ENCODE measurements at regions not wholly inside any gene's neighbourhood (a gene's known extent, or its start where the extent isn't known, plus 50 kb on each side); places are given as distances from the start of the nearest gene placed in this dataset.

DNA sequence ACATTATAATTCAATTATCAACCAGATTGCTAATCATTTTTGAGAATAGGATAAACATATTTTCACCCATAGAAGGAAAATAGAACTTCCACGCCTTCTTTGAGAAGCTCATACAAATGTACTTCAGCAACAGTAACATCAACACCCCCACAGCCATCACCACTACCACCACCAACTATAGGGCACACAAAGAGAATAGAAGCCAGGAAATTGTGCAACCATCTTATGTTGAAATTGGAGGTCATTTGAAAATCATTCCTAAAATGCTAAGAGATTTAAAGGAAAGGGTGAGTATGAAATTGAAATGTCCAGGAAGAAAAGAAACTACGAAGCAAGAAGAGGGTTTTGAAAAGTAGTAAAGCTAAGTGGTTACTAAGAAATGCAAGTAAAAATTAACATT is 563.4 kb downstream of the ZNF804A start:
- no peak for TF ChIP-seq CTCF (IDR thresholded peaks at IDR 0.05)
- TF ChIP-seq POLR2A (IDR thresholded peaks at IDR 0.05) = no peak
- no peak for TF ChIP-seq POLR2AphosphoS5 (IDR thresholded peaks at IDR 0.05)
